Epithelial cell of proximal tubule (primary cell): ENCODE measurements at regions not wholly inside any gene's neighbourhood (a gene's known extent, or its start where the extent isn't known, plus 50 kb on each side); places are given as distances from the start of the nearest gene placed in this dataset.

Source experiments
- DNase-seq: peaks from one replicate; pipeline ENCODE4 v3.0.0-alpha.2; 2011; ENCODE audit warnings: low read depth
- H3K4me3 ChIP-seq: 2 replicates; pipeline ENCODE4 v1.5.1; 2011; ENCODE audit warnings: low read depth, mild to moderate bottlenecking, low read length
- TF ChIP-seq, protein P1 (sequence below): conservative IDR thresholded peaks from 2 replicates; pipeline ENCODE4 v1.5.1; 2012; ENCODE audit warnings: low read depth, mild to moderate bottlenecking, low read length

- no peak overlapping the region for H3K4me3 ChIP-seq
- TF ChIP-seq, protein P1, sequence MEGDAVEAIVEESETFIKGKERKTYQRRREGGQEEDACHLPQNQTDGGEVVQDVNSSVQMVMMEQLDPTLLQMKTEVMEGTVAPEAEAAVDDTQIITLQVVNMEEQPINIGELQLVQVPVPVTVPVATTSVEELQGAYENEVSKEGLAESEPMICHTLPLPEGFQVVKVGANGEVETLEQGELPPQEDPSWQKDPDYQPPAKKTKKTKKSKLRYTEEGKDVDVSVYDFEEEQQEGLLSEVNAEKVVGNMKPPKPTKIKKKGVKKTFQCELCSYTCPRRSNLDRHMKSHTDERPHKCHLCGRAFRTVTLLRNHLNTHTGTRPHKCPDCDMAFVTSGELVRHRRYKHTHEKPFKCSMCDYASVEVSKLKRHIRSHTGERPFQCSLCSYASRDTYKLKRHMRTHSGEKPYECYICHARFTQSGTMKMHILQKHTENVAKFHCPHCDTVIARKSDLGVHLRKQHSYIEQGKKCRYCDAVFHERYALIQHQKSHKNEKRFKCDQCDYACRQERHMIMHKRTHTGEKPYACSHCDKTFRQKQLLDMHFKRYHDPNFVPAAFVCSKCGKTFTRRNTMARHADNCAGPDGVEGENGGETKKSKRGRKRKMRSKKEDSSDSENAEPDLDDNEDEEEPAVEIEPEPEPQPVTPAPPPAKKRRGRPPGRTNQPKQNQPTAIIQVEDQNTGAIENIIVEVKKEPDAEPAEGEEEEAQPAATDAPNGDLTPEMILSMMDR: no peak
- no peak for DNase-seq
Observed at GRCh38 chr6:139525415-139525814, 151.0 kb upstream of the CITED2 start.

DNA sequence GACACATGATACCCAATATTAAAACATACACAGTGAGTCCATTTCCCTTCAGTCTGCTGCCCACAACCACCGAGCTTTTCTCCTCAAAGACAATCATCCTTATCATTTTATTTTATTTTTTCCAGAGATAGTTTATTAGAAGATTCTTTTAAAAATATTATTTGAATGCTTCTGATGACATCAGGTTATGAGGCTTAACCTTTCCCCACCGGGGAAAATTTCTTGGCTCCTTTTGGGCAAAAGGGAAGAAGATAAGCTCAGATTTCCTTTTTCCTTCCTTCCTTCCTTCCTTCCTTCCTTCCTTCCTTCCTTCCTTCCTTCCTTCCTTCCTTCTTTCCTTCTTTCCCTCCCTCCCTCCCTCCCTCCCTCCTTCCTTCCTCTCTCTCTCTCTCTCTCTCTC is 149.5 kb upstream of the CITED2 start:
- TF ChIP-seq, protein P1: no peak
- H3K4me3 ChIP-seq: no peak overlapping the region
- no peak for DNase-seq

GRCh38 chr6:139522511-139523220 is 148.2 kb upstream of the CITED2 start:
- no peak overlapping the region for H3K4me3 ChIP-seq
- no peak for DNase-seq
- TF ChIP-seq, protein P1: no peak

DNA sequence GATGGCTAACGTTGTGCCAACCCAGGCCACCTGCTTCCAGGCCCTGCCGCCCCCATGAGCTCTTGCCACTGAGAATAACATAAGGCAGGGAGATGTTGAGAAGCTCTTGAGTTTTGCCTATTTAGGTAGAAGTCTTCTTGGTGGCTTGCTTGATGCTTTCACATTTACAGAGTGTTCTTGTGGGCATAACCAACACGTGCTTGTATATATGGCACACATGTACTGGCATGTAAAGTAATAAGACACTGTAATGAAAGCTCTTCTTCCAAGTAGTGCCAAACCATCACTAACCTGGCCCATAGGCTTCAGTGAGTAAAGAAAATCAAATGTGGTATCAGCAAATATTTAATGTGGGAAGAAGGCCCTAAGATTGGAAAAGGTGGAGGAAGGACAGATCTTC is 146.9 kb upstream of the CITED2 start:
- no peak for DNase-seq
- TF ChIP-seq, protein P1: no peak
- no peak overlapping the region for H3K4me3 ChIP-seq

- TF ChIP-seq, protein P1: no peak
- no peak overlapping the region for H3K4me3 ChIP-seq
- no peak for DNase-seq
Observed at GRCh38 chr6:139520321-139520768, 145.9 kb upstream of the CITED2 start.

DNA sequence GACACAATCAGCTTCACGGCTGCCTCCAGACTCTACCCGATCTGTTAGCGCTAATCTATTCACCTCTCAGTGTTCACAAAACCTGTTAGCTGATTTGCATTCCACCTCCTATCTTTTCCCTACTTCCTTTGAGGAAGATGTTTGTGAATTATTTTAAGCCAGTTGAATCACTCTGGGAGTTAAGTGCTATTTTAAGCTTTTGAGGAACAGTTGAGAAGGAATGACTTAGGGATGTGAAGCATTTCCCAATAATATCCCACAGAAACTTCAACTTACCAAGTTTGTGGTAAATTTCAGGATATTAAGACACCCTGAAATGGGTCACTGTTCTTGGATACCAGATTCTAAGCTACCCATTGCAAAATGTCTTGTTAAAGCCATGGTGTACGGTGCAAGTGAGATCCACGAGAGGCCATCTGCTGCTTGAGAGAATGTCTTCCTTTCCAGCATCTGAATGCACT is 145.2 kb upstream of the CITED2 start:
- no peak for DNase-seq
- H3K4me3 ChIP-seq: no peak overlapping the region
- TF ChIP-seq, protein P1: no peak

DNA sequence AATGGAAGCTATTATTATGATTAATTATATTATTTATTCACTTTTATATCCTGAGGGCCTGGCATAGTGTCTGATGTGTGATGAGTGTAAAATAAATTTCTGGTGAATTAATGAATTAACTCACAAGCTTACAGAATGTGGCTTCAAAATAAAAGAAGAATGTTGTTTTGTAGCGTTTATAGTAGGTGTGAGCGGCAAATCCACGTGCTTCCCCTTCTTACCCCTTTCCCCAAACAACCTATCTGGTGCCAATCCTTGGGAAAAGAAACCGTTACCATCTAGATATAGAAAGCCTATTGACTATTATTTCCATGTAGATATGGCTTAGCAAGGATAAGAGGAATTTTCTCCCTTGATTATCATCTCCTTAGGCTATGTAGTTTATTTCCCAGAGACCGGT is 144.6 kb upstream of the CITED2 start:
- DNase-seq: no peak

More for the DNA sequence above, 144.6 kb upstream of the CITED2 start:
- no peak overlapping the region for H3K4me3 ChIP-seq
- TF ChIP-seq, protein P1: no peak
